ENCODE measurements at regions not wholly inside any gene's neighbourhood (a gene's known extent, or its start where the extent isn't known, plus 50 kb on each side); places are given as distances from the start of the nearest gene placed in this dataset.

- in situ Hi-C loops (cut with MboI) (no loop called here), intact Hi-C loops (cut with micrococcal nuclease) (no loop called here)
- Histone ChIP-seq H3K9ac (ENCODE audit: insufficient read depth in 1 of 2, low read depth in 2 of 2, low read length in 2 of 2) (no peak overlapping the region), H3K9me3 (replicated peaks; ENCODE audit: control insufficient read depth, insufficient read depth, low read depth, low read length) (0 out of 2 replicates have a peak, but pooled peaks cover 1% of the 10 kb centered on the region), H2AFZ (ENCODE audit: low read depth, low read length) (no peak overlapping the region), H3K9me1 (ENCODE audit: control insufficient read depth, insufficient read depth, low read length) (no peaks in the 10 kb centered on the region), H3K4me3 (no peak overlapping the region), H4K20me1 (replicated peaks; ENCODE audit: control insufficient read depth, insufficient read depth, low read length) (no peaks in the 10 kb centered on the region), H3K27me3 (ENCODE audit: control insufficient read depth in 2 of 2, insufficient read depth in 2 of 2, low read length in 2 of 2) (0 out of 5 replicates have a peak, but pooled peaks cover 0 to 2% of the 10 kb centered on the region in 2 experiments), H3K79me2 (ENCODE audit: control insufficient read depth, insufficient read depth, low read length) (no peaks in the 10 kb centered on the region), H3K27ac (ENCODE audit: extremely low read depth, low read depth, low read length) (no peak overlapping the region), H3K4me1 (replicated peaks in 1 of 2; ENCODE audit: control insufficient read depth in 2 of 2, insufficient read depth in 2 of 2, low read length in 2 of 2) (peaks cover 0 to under 1% of the 10 kb centered on the region in 2 experiments; a peak in 2 of 5 replicates), H3K4me2 (ENCODE audit: insufficient read depth, low read length) (no peak overlapping the region), H3K36me3 (ENCODE audit: control insufficient read depth, insufficient read depth, low read length) (no peaks in the 10 kb centered on the region)
- CTCF ChIA-PET (ENCODE audit: low intra/inter-chr PET ratio): no interaction called here
- no peak for FAIRE-seq
- BruUV-seq (replicated peaks): no TSS peak
- no peak for DNase-seq (ENCODE audit: extremely low read depth in 1 of 4, low spot score in 3 of 4)
- POLR2A ChIA-PET: interaction anchor here (0.6 kb wide), 1 partner anchor 12 kb away, joined by 6 read pairs; no protein-coding TSS in a partner anchor
- ATAC-seq: no peak
- TF ChIP-seq ZNF778 (CRISPR knock-in tag; IDR thresholded peaks at IDR 0.05): no peak
- TF ChIP-seq ZNF354B (CRISPR knock-in tag; IDR thresholded peaks at IDR 0.05): no peak
- no peak for TF ChIP-seq SREBF2 (CRISPR knock-in tag; IDR thresholded peaks at IDR 0.05)
- TF ChIP-seq FOSL1 (tag; conservative IDR thresholded peaks at IDR 0.05): peak; percentile 71
- no peak for TF ChIP-seq HDAC2 (IDR thresholded peaks at IDR 0.05)
- TF ChIP-seq, protein P1, sequence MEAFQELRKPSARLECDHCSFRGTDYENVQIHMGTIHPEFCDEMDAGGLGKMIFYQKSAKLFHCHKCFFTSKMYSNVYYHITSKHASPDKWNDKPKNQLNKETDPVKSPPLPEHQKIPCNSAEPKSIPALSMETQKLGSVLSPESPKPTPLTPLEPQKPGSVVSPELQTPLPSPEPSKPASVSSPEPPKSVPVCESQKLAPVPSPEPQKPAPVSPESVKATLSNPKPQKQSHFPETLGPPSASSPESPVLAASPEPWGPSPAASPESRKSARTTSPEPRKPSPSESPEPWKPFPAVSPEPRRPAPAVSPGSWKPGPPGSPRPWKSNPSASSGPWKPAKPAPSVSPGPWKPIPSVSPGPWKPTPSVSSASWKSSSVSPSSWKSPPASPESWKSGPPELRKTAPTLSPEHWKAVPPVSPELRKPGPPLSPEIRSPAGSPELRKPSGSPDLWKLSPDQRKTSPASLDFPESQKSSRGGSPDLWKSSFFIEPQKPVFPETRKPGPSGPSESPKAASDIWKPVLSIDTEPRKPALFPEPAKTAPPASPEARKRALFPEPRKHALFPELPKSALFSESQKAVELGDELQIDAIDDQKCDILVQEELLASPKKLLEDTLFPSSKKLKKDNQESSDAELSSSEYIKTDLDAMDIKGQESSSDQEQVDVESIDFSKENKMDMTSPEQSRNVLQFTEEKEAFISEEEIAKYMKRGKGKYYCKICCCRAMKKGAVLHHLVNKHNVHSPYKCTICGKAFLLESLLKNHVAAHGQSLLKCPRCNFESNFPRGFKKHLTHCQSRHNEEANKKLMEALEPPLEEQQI (IDR thresholded peaks at IDR 0.05): no peak
- no peak for TF ChIP-seq CC2D1A (IDR thresholded peaks at IDR 0.05)
- TF ChIP-seq E2F1 (CRISPR knock-in tag; IDR thresholded peaks at IDR 0.05): no peak
- no peak for TF ChIP-seq ZNF316 (IDR thresholded peaks at IDR 0.05)
- TF ChIP-seq NCOR1 (IDR thresholded peaks at IDR 0.05): no peak
- TF ChIP-seq, protein P2, sequence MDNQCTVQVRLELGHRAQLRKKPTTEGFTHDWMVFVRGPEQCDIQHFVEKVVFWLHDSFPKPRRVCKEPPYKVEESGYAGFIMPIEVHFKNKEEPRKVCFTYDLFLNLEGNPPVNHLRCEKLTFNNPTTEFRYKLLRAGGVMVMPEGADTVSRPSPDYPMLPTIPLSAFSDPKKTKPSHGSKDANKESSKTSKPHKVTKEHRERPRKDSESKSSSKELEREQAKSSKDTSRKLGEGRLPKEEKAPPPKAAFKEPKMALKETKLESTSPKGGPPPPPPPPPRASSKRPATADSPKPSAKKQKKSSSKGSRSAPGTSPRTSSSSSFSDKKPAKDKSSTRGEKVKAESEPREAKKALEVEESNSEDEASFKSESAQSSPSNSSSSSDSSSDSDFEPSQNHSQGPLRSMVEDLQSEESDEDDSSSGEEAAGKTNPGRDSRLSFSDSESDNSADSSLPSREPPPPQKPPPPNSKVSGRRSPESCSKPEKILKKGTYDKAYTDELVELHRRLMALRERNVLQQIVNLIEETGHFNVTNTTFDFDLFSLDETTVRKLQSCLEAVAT (IDR thresholded peaks at IDR 0.05): no peak
- TF ChIP-seq TCFL5 (CRISPR knock-in tag; conservative IDR thresholded peaks at IDR 0.05): no peak
- peak; percentile 11; the same call in 1 of the 2 replicates for TF ChIP-seq CBFA2T3 (IDR thresholded peaks at IDR 0.05)
- TF ChIP-seq IRF9 (tag; IDR thresholded peaks at IDR 0.05): no peak
- TF ChIP-seq, protein P3, sequence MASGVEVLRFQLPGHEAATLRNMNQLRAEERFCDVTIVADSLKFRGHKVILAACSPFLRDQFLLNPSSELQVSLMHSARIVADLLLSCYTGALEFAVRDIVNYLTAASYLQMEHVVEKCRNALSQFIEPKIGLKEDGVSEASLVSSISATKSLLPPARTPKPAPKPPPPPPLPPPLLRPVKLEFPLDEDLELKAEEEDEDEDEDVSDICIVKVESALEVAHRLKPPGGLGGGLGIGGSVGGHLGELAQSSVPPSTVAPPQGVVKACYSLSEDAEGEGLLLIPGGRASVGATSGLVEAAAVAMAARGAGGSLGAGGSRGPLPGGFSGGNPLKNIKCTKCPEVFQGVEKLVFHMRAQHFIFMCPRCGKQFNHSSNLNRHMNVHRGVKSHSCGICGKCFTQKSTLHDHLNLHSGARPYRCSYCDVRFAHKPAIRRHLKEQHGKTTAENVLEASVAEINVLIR (CRISPR knock-in tag; IDR thresholded peaks at IDR 0.05): no peak
- no peak for TF ChIP-seq FOXA3 (CRISPR knock-in tag; conservative IDR thresholded peaks at IDR 0.05 in 1 of 2, IDR thresholded peaks at IDR 0.05 in 1 of 2)
Observed at GRCh38 chr3:150319900-150320299, 88.2 kb upstream of the TSC22D2 start.
